Natural killer cell (primary cell): ENCODE measurements at regions not wholly inside any gene's neighbourhood (a gene's known extent, or its start where the extent isn't known, plus 50 kb on each side); places are given as distances from the start of the nearest gene placed in this dataset.

ENCODE experiments used
- ATAC-seq, 3 donors: fragments of 150-1000 bp in 2 of 3; fragments of 200-7000 bp in 1 of 3; cut with Tn5 transposase; 1 replicate in 1 of 3; 2 replicates in 2 of 3; pipeline ENCODE4 v1.10.0; 2021; ENCODE audit warnings: mild to moderate bottlenecking in 2 of 3, moderate library complexity in 2 of 3
- DNase-seq, 2 donors: peaks; one replicate each; pipeline versions ENCODE4 v3.0.0 to v3.0.0-alpha.2; 2013 to 2021; ENCODE audit warnings: mixed read lengths in 1 of 2
- H3K27ac ChIP-seq: one replicate; pipeline ENCODE4 v1.5.1; 2013; ENCODE audit warnings: mild to moderate bottlenecking, low read length
- H3K27me3 ChIP-seq: one replicate; pipeline ENCODE4 v1.6.1; 2013; ENCODE audit warnings: low read length; ENCODE audit not compliant: control insufficient read depth, insufficient read depth
- H3K36me3 ChIP-seq: one replicate; pipeline ENCODE4 v1.6.1; 2013; ENCODE audit warnings: low read length; ENCODE audit not compliant: control insufficient read depth, insufficient read depth
- H3K4me1 ChIP-seq: one replicate; pipeline ENCODE4 v1.6.1; 2013; ENCODE audit warnings: low read length; ENCODE audit not compliant: control insufficient read depth, insufficient read depth
- H3K4me3 ChIP-seq: one replicate; pipeline ENCODE4 v1.5.1; 2013; ENCODE audit warnings: low read length
- H3K9me3 ChIP-seq: one replicate; pipeline ENCODE4 v1.6.1; 2013; ENCODE audit warnings: low read length; ENCODE audit not compliant: control insufficient read depth, insufficient read depth
- H3K27ac Mint-ChIP-seq, 2 donors: one replicate each; pipeline ENCODE4 v1.8.0; 2022; ENCODE audit warnings: mild to moderate bottlenecking in 2 of 2, mixed read lengths in 2 of 2, moderate library complexity in 1 of 2
- H3K27me3 Mint-ChIP-seq, 2 donors: one replicate each; pipeline ENCODE4 v1.8.0; 2022; ENCODE audit warnings: low read depth in 2 of 2, mixed read lengths in 2 of 2
- H3K36me3 Mint-ChIP-seq: one replicate; pipeline ENCODE4 v1.8.0; 2022; ENCODE audit warnings: mixed read lengths
- H3K4me1 Mint-ChIP-seq, 2 donors: one replicate each; pipeline ENCODE4 v1.8.0; 2022; ENCODE audit warnings: mixed read lengths in 2 of 2
- H3K4me3 Mint-ChIP-seq: one replicate; pipeline ENCODE4 v1.8.0; 2022; ENCODE audit warnings: mild to moderate bottlenecking, moderate library complexity, mixed read lengths
- H3K9me3 Mint-ChIP-seq, 2 donors: one replicate each; pipeline ENCODE4 v1.8.0; 2022; ENCODE audit warnings: mixed read lengths in 2 of 2
- WGBS: methylation state at CpG from one replicate; pipeline ENCODE4 v1.1.7; 2013; ENCODE audit warnings: missing lambda C conversion rate; ENCODE audit not compliant: insufficient coverage; 5-methylcytosine and 5-hydroxymethylcytosine counted together
- intact Hi-C: fragments of 100-400 bp; cut with micrococcal nuclease; formaldehyde crosslinking; loops from one replicate; pipeline ENCODE4 v1.14.2; 2022
- TF ChIP-seq, protein P1 (sequence below): fragments of 200-600 bp; IDR thresholded peaks from one replicate; pipeline ENCODE4 v1.8.0; 2022; ENCODE audit warnings: antibody characterized with exemption

DNA sequence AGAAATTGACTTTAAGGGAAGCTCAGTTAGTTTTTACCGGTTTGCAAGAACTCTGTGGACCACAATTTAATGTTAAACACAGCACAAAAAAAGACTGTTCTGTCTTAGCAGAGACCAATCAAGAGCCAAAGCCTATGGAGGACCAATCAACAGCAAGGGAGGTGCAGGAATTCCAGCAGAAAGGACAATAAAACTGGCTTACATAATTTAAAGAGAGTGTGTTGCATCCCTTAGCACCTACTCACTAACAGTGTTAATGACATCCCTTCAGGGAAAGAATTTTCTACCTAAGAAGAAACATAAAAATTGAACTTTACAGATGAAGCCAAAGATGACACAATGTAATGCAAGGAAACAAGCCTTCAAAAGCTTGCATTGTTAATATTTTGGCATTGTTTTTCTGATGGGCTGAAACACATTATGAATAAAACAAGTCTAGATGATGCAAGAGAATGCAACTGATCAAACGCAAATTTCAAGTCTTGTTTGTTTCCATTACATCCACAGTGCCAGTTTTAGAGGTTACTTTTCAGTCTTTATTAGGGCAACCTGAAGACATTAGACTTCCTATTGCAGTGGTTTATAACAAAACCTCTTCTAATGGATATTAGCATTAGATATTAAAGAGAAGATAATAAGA lies 111.3 kb upstream of the FST start:
- Mint-ChIP-seq H3K9me3 (peaks cover 6 to 9% of the 10 kb centered on the region in 2 donors), H3K4me3 (no peak overlapping the region), H3K27me3 (no peaks in the 10 kb centered on the region), H3K27ac (no peak overlapping the region), H3K4me1 (no peaks in the 10 kb centered on the region), H3K36me3 (no peaks in the 10 kb centered on the region)
- no peak for DNase-seq
- no peaks in the 10 kb centered on the region for H3K36me3 ChIP-seq
- WGBS, result 76% methylated on average over 2 of the region's 2 CpGs
- ATAC-seq, result no peak
- TF ChIP-seq, protein P1, sequence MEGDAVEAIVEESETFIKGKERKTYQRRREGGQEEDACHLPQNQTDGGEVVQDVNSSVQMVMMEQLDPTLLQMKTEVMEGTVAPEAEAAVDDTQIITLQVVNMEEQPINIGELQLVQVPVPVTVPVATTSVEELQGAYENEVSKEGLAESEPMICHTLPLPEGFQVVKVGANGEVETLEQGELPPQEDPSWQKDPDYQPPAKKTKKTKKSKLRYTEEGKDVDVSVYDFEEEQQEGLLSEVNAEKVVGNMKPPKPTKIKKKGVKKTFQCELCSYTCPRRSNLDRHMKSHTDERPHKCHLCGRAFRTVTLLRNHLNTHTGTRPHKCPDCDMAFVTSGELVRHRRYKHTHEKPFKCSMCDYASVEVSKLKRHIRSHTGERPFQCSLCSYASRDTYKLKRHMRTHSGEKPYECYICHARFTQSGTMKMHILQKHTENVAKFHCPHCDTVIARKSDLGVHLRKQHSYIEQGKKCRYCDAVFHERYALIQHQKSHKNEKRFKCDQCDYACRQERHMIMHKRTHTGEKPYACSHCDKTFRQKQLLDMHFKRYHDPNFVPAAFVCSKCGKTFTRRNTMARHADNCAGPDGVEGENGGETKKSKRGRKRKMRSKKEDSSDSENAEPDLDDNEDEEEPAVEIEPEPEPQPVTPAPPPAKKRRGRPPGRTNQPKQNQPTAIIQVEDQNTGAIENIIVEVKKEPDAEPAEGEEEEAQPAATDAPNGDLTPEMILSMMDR, result no peak
- no peaks in the 10 kb centered on the region for H3K4me1 ChIP-seq
- no peaks in the 10 kb centered on the region for H3K27me3 ChIP-seq
- H3K27ac ChIP-seq, result no peak overlapping the region
- H3K9me3 ChIP-seq, result no peaks in the 10 kb centered on the region
- intact Hi-C loops, result no loop called here
- no peak overlapping the region for H3K4me3 ChIP-seq

DNA sequence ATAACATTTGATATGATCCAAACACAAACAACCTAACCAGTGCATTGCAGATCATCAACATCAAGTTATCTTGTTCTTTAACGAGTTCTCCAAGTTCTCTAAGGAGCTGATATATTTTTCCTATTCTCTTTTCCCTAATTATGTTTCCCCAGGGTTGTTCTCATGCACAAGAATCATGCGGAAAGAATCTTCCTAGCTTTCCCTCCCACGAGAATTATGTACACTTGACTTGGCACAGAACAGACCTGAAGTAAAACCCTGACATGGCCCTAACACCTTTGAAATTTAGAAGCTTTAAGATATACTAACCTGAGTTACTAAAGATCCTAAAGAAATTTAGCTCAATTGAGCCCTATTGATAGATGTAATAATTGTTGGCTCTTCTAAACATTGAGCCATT lies 110.7 kb upstream of the FST start:
- Histone ChIP-seq H3K27ac (no peak overlapping the region), H3K4me3 (no peak overlapping the region), H3K27me3 (no peaks in the 10 kb centered on the region), H3K9me3 (no peaks in the 10 kb centered on the region), H3K4me1 (no peaks in the 10 kb centered on the region), H3K36me3 (no peaks in the 10 kb centered on the region)
- intact Hi-C loops, result no loop called here
- Mint-ChIP-seq H3K9me3 (peaks cover 6 to 9% of the 10 kb centered on the region in 2 donors), H3K27ac (no peak overlapping the region), H3K27me3 (no peaks in the 10 kb centered on the region), H3K4me1 (no peaks in the 10 kb centered on the region), H3K36me3 (no peaks in the 10 kb centered on the region), H3K4me3 (no peak overlapping the region)
- 62% methylated on average over 3 of the region's 3 CpGs for WGBS
- no peak for ATAC-seq
- no peak for DNase-seq
- TF ChIP-seq, protein P1, result no peak

DNA sequence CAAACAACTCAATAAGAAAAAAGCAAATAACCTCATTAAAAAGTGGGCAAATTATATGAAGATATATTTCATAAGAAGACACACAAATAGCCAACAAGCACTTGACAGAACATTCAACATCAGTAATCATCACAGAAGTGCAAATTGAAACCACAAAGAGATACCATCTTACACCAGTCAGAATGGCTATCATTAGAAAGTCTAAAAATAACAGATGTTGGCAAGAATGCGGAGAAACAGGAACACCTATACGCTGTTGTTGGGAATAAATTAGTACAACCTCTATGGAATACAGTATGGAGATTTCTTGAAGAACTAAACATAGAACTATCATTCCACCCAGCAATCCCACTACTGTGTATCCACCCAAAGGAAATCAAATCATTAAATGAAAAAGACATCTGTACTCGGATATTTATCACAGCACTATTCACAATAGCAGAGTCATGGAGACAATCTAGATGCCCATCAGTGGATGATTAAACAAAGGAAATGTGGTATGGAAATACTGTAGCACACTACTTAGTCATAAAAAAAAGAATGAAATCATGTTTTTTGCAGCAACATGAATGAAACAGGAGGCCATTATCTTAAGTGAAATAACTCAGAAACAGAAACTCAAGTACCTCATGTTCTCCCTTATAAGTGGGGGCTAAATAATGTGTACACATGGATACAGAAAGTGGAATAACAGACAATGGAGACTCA lies 106.8 kb upstream of the FST start:
- Mint-ChIP-seq H3K27me3 (no peaks in the 10 kb centered on the region), H3K36me3 (no peaks in the 10 kb centered on the region), H3K27ac (no peak overlapping the region), H3K9me3 (peaks cover 9 to 10% of the 10 kb centered on the region in 2 donors), H3K4me3 (no peak overlapping the region), H3K4me1 (no peaks in the 10 kb centered on the region)
- TF ChIP-seq, protein P1, result no peak
- Histone ChIP-seq H3K27ac (no peak overlapping the region), H3K9me3 (no peaks in the 10 kb centered on the region), H3K36me3 (no peaks in the 10 kb centered on the region), H3K4me3 (no peak overlapping the region), H3K4me1 (no peaks in the 10 kb centered on the region), H3K27me3 (no peaks in the 10 kb centered on the region)
- DNase-seq (no peak), ATAC-seq (no peak)
- WGBS, result 100% methylated on average over 1 of the region's 3 CpGs
- intact Hi-C loops, result no loop called here
